RWPE2 (cell line): ENCODE measurements at regions not wholly inside any gene's neighbourhood (a gene's known extent, or its start where the extent isn't known, plus 50 kb on each side); places are given as distances from the start of the nearest gene placed in this dataset.
A peak's percentile ranks its signal among the peaks of the same experiment; 100 is the strongest.

ENCODE experiments used
- ATAC-seq: fragments of 200-7000 bp; cut with Tn5 transposase; 3 replicates; pipeline ENCODE4 v1.9.1; 2021; ENCODE audit warnings: low read depth
- DNase-seq: peaks from one replicate; pipeline ENCODE4 v3.0.0-alpha.2; 2020; ENCODE audit warnings: low spot score
- H3K27ac ChIP-seq: fragments of 450-650 bp; 2 replicates; pipeline ENCODE4 v1.5.1; 2017; ENCODE audit warnings: mild to moderate bottlenecking; ENCODE audit not compliant: poor library complexity, severe bottlenecking
- H3K27me3 ChIP-seq: fragments of 250-450 bp; sonication (Bioruptor Pico); 2 replicates; pipeline ENCODE4 v1.5.1; 2021; ENCODE audit warnings: mild to moderate bottlenecking, moderate library complexity; ENCODE audit not compliant: insufficient read depth, poor library complexity, severe bottlenecking
- H3K36me3 ChIP-seq: fragments of 250-450 bp; sonication (Bioruptor Pico); 2 replicates; pipeline ENCODE4 v1.5.1; 2020; ENCODE audit warnings: low read depth, mild to moderate bottlenecking, moderate library complexity
- H3K4me1 ChIP-seq: fragments of 250-450 bp; sonication (Bioruptor Pico); 2 replicates; pipeline ENCODE4 v1.5.1; 2021; ENCODE audit warnings: mild to moderate bottlenecking, moderate library complexity; ENCODE audit not compliant: insufficient read depth, poor library complexity, severe bottlenecking
- H3K4me3 ChIP-seq: fragments of 250-450 bp; sonication (Bioruptor Pico); 2 replicates; pipeline ENCODE4 v1.5.1; 2021; ENCODE audit warnings: mild to moderate bottlenecking, moderate library complexity; ENCODE audit not compliant: severe bottlenecking
- H3K9me3 ChIP-seq: fragments of 250-450 bp; sonication (Bioruptor Pico); 2 replicates; pipeline ENCODE4 v1.5.1; 2021; ENCODE audit warnings: mild to moderate bottlenecking, moderate library complexity; ENCODE audit not compliant: severe bottlenecking
- CTCF ChIP-seq: fragments of 450-650 bp; IDR thresholded peaks from one replicate; pipeline ENCODE4 v1.5.1; 2017; ENCODE audit warnings: mild to moderate bottlenecking, moderate library complexity; ENCODE audit not compliant: poor library complexity, severe bottlenecking

GRCh38 chr6:48777411-48777810 is 666.4 kb upstream of the PTCHD4 start:
- no peak overlapping the region for H3K4me3 ChIP-seq
- no peak for ATAC-seq

DNA sequence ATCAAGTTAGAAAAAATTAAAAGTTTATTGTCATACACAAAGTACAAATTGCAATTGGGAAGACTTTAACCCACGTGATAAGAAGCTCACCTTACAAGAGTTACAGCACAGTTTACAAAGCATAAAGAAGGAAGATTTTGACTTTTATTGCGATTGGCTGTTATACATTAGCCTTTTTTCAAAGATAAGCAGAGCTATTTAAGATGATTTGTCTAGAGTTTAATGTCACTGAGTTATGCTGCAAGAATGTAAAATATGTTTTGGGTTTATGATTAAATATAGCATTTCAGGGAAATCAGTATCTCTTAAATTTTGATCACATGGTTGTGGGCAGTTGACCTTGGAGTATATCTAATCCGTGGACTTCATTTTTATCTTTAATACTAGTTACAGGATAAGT is 664.2 kb upstream of the PTCHD4 start:
- Histone ChIP-seq H3K27ac (no peak overlapping the region), H3K4me1 (peaks cover 5% of the 10 kb centered on the region), H3K9me3 (no peaks in the 10 kb centered on the region), H3K36me3 (no peaks in the 10 kb centered on the region), H3K27me3 (no peaks in the 10 kb centered on the region), H3K4me3 (no peak overlapping the region)
- no peak for TF ChIP-seq CTCF
- ATAC-seq (no peak), DNase-seq (no peak)

More at GRCh38 chr6:48777411-48777810, 666.4 kb upstream of the PTCHD4 start:
- Histone ChIP-seq H3K9me3 (no peaks in the 10 kb centered on the region), H3K27ac (no peak overlapping the region), H3K27me3 (no peaks in the 10 kb centered on the region), H3K4me1 (peaks cover 5% of the 10 kb centered on the region), H3K36me3 (no peaks in the 10 kb centered on the region)
- no peak for TF ChIP-seq CTCF
- no peak for DNase-seq

- H3K36me3 ChIP-seq = no peaks in the 10 kb centered on the region
- DNase-seq = no peak
- H3K27ac ChIP-seq = no peak overlapping the region
Observed at GRCh38 chr6:48774276-48774675, 663.3 kb upstream of the PTCHD4 start.

DNA sequence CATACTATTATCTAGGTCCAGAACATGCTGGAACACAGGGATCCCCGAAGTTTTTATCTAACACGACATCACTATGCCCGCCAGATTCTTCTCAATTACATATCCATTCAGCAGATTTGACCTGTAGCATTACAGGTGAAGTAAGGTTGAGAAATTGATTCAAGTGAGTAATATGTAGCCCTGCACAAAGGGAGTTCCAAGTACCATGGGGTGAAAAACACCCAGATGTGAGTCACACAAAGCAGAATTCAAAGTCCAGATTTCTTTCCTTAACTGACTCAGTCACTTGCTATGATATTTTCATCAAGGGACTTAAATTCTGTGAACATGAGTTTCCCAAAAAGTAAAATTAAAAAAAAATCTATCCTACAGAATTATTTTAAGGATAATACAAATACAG is 655.4 kb upstream of the PTCHD4 start:
- Histone ChIP-seq H3K36me3 (no peaks in the 10 kb centered on the region), H3K27me3 (no peaks in the 10 kb centered on the region), H3K27ac (peak overlapping the region; percentile 65), H3K4me1 (peaks cover 25% of the 10 kb centered on the region), H3K4me3 (no peak overlapping the region), H3K9me3 (no peaks in the 10 kb centered on the region)
- ATAC-seq = peak; percentile 97
- DNase-seq = no peak
- TF ChIP-seq CTCF = no peak

More at GRCh38 chr6:48774276-48774675, 663.3 kb upstream of the PTCHD4 start:
- peaks cover 5% of the 10 kb centered on the region for H3K4me1 ChIP-seq
- no peak for TF ChIP-seq CTCF
- no peaks in the 10 kb centered on the region for H3K9me3 ChIP-seq
- no peak for ATAC-seq
- no peaks in the 10 kb centered on the region for H3K27me3 ChIP-seq
- H3K4me3 ChIP-seq = no peak overlapping the region

DNA sequence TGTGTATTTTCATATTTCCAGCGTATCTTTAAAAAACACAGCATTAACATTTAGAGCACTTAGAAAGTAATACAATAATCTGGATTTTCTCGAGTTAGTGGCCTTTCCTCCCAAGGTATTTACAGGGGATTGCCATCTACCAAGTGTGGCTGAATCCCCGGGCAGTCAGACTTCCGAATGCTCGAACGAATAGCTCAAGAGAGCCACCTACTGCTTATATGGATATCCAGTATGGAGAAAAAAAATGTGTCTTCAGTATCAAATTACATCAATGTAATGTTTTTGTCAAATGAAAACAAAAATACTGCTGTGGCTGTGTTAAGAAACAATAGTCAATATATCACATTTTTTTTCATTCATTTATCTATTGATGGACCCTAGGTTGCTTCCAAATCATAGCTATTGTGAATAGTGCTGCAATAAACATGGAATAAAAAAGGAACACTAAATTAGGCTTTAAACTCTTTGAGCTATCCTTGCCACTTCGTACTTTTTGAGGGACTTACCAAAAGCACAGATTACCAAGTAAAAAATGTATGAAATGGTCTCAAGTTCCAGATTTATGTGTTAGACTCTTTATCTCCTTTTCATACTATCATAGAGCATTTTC is 654.5 kb upstream of the PTCHD4 start:
- peak; percentile 86 for TF ChIP-seq CTCF
- Histone ChIP-seq H3K27ac (peak overlapping the region; percentile 65), H3K4me3 (no peak overlapping the region), H3K4me1 (peaks cover 25% of the 10 kb centered on the region), H3K27me3 (no peaks in the 10 kb centered on the region), H3K9me3 (no peaks in the 10 kb centered on the region), H3K36me3 (no peaks in the 10 kb centered on the region)
- ATAC-seq = peak; percentile 69
- no peak for DNase-seq
